ENCODE measurements at regions not wholly inside any gene's neighbourhood (a gene's known extent, or its start where the extent isn't known, plus 50 kb on each side); places are given as distances from the start of the nearest gene placed in this dataset.

DNA sequence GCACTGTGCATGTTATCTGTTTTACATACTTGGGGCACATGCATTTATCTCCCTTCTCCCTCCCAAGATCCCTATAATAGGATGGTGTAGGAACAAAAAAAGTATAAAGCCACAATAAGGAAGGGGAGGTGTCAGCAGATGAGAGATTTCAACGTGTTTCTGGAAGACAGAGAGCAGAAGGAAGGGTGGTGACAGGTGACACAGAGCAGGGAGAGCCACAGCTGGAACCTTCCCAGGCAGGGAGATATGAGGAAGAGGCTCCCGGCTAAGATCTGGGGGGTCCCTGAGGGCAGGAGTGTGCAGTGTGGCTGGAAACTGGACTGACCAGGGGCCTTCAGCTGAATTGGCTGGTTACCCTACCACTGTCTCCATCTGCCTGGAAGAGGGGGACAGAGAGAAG lies 107.4 kb downstream of the BCOR start:
- no peak for DNase-seq (ENCODE audit: low spot score)

DNA sequence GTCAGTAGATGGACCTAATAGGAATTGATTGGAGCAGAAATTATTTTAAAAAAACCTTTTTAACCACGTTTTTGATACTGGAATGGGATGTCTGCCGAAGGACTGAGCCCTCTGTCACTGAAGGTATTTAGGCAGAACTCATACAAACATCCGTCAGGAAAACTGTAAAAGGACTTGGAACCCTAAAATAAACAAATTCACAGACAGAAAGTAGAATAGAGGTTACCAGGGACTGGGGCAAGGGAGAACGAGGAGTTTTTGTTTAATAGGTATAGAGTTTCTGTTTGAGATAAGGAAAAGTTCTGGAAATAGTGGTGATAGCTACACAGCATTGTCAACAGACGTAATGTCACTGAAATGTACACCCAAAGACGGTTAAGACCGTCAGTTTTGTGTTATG lies 105.5 kb downstream of the BCOR start:
- DNase-seq (ENCODE audit: low spot score): no peak

DNA sequence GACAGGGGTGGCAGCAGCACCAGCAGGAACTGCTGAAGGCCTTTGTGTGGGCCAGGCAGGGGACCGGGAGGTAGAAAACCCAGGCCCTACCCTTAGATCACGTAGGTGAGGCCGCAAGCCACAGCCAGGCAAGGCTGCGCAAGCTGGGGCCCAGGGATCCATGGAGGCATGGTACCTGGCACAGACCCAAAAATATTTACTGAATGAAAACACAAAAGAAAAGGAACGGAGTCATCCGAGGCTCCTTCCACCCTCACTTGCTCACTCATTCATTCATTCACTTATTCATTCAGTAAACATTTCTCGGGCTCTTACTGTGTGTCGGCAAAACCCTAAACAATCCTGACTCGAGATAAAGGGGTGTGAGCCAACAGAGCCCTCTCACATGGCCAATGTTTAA lies 102.3 kb downstream of the BCOR start:
- DNase-seq (ENCODE audit: low spot score): no peak

DNA sequence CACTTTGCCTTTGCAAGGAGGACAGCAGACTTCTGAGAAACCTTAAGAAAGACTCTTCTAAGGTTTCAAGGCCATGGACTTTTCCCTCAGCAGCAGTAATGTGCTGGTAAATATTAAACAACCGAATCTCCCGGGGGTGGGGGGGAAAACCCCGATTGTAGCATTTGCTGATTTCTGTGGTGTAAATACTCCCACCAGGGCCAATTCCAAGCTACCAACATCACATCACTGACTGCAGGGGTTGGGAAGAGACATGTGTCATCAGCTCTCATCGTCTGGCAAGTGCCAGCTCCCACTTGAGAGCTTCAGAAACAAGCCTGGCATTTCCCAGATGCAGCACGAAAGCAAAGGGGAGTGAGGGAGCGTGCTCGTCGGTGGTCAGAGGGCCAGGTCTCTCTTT lies 101.2 kb downstream of the BCOR start:
- no peak for DNase-seq (ENCODE audit: low spot score)

DNA sequence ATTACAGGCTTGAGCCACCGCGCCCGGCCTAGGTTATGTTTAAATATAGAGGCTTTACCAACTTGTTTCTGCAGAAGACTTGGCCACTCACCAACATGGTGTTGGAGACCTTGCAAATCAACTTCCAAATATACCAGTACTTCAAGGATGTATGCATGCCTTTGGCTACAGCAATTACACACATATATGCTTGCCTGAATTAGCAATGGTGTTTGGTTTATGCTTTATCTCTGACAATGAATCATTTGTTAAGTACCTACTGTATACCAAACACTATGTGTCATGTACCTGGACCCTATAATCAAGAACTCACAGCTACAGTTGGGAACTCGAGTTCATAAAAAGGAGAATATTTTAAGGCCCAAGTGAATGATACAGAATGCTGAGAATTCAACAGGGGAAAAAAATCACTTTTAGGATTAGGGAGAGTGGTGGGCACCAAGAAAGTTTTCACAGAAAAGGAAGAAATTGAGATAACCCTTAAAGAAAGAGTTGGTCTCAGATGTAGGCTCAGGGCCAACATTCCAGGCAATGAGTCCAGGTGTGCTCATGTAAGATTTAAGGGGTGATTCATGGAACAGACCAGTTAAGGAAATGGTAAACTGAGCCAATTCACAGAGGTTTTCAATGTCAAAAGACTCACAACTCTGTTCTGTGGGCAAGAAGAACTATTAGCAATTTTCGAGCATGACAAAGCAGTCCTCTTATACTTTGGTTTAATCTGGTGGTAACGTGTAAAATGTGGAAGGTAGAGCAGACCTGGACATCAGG lies 98.9 kb downstream of the BCOR start:
- DNase-seq (ENCODE audit: low spot score): no peak
